ENCODE measurements at regions not wholly inside any gene's neighbourhood (a gene's known extent, or its start where the extent isn't known, plus 50 kb on each side); places are given as distances from the start of the nearest gene placed in this dataset.

DNA sequence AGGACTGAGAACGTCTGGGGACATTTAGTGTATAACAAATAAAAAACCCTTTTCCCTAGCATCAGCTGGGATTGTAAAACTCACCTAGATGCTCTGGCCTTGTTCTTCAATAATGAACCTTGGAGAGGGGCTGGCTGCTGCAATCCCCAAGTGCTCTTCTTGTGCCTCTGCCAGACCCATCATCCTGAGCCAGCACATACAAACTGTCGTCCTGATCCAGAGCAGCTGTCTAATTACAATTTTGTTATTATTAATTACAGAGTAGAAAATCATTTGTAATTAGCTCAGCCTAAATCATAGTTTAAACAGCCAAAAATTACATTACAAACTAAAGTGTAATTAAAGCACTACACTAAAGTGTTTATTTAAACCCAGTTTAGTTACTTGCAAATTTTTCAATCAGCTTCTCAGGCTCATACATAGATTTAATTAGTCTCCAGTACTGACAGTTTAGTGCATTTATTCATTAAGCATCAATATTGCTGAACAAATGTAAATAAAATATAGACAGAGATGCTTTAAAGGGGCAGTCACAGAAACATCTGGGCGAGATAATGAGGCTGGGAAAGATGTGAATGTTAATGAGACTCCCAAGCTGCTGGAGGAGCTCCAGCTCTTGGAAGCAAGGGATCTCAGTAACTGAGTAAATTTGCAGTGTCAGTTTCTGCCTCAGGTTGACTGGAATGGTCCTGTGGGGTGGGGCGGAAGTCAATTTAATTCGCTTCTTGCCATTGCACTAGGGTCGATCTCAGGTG lies 632.3 kb upstream of the TLE4 start:
- TF ChIP-seq, protein P1, sequence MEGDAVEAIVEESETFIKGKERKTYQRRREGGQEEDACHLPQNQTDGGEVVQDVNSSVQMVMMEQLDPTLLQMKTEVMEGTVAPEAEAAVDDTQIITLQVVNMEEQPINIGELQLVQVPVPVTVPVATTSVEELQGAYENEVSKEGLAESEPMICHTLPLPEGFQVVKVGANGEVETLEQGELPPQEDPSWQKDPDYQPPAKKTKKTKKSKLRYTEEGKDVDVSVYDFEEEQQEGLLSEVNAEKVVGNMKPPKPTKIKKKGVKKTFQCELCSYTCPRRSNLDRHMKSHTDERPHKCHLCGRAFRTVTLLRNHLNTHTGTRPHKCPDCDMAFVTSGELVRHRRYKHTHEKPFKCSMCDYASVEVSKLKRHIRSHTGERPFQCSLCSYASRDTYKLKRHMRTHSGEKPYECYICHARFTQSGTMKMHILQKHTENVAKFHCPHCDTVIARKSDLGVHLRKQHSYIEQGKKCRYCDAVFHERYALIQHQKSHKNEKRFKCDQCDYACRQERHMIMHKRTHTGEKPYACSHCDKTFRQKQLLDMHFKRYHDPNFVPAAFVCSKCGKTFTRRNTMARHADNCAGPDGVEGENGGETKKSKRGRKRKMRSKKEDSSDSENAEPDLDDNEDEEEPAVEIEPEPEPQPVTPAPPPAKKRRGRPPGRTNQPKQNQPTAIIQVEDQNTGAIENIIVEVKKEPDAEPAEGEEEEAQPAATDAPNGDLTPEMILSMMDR (IDR thresholded peaks at IDR 0.05), result no peak
- no peak for TF ChIP-seq POLR2A (IDR thresholded peaks at IDR 0.05)

Data from testis (tissue), 2 donors.